HG02588 (cell line): ENCODE measurements at regions not wholly inside any gene's neighbourhood (a gene's known extent, or its start where the extent isn't known, plus 50 kb on each side); places are given as distances from the start of the nearest gene placed in this dataset.

Source experiments
- ATAC-seq: cut with Tn5 transposase; IDR thresholded peaks from one replicate; pipeline ENCODE4 v1.9.1; 2021; ENCODE audit warnings: mild to moderate bottlenecking, moderate library complexity; ENCODE audit not compliant: unreplicated experiment

- ATAC-seq: no peak
Observed at GRCh38 chr12:106006382-106006781, 132.4 kb downstream of the NUAK1 start.

GRCh38 chr12:106006940-106007339 is 131.8 kb downstream of the NUAK1 start:
- ATAC-seq: no peak

GRCh38 chr12:106010741-106011140 is 128.0 kb downstream of the NUAK1 start:
- no peak for ATAC-seq
